ENCODE measurements at regions not wholly inside any gene's neighbourhood (a gene's known extent, or its start where the extent isn't known, plus 50 kb on each side); places are given as distances from the start of the nearest gene placed in this dataset.

- no peak for TF ChIP-seq POLR2A (IDR thresholded peaks at IDR 0.05)
- TF ChIP-seq, protein P1, sequence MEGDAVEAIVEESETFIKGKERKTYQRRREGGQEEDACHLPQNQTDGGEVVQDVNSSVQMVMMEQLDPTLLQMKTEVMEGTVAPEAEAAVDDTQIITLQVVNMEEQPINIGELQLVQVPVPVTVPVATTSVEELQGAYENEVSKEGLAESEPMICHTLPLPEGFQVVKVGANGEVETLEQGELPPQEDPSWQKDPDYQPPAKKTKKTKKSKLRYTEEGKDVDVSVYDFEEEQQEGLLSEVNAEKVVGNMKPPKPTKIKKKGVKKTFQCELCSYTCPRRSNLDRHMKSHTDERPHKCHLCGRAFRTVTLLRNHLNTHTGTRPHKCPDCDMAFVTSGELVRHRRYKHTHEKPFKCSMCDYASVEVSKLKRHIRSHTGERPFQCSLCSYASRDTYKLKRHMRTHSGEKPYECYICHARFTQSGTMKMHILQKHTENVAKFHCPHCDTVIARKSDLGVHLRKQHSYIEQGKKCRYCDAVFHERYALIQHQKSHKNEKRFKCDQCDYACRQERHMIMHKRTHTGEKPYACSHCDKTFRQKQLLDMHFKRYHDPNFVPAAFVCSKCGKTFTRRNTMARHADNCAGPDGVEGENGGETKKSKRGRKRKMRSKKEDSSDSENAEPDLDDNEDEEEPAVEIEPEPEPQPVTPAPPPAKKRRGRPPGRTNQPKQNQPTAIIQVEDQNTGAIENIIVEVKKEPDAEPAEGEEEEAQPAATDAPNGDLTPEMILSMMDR (IDR thresholded peaks at IDR 0.05): no peak
- WGBS, 4 donors: 76 to 82% (median 78%) methylated on average over 11 to 15 of the region's 15 CpGs
- Histone ChIP-seq H3K27me3 (no peaks in the 10 kb centered on the region), H3K36me3 (replicated peaks in 1 of 2) (no peaks in the 10 kb centered on the region), H3K4me3 (no peak overlapping the region), H3K27ac (no peak overlapping the region), H3K4me1 (replicated peaks in 1 of 2) (no peaks in the 10 kb centered on the region), H3K9me3 (replicated peaks in 1 of 3) (no peaks in the 10 kb centered on the region)
- intact Hi-C loops (cut with DNase I): no loop called here
- DNase-seq: no peak
Measured at GRCh38 chr2:121058852-121059558, 226.0 kb downstream of the TFCP2L1 start.

GRCh38 chr2:121059651-121060649 is 225.1 kb downstream of the TFCP2L1 start:
- intact Hi-C loops (cut with DNase I): no loop called here
- H3K36me3 ChIP-seq (replicated peaks in 1 of 2): no peaks in the 10 kb centered on the region
- TF ChIP-seq, protein P1 (IDR thresholded peaks at IDR 0.05): no peak
- no peak for TF ChIP-seq POLR2A (IDR thresholded peaks at IDR 0.05)
- H3K9me3 ChIP-seq (replicated peaks in 1 of 3): no peaks in the 10 kb centered on the region
- DNase-seq: no peak
- H3K4me3 ChIP-seq: no peak overlapping the region
- H3K27ac ChIP-seq: no peak overlapping the region
- WGBS, 4 donors: 81 to 92% (median 88%) methylated on average over 9 of the region's 9 CpGs
- H3K4me1 ChIP-seq (replicated peaks in 1 of 2): no peaks in the 10 kb centered on the region
- no peaks in the 10 kb centered on the region for H3K27me3 ChIP-seq

GRCh38 chr2:121061633-121062032 is 223.4 kb downstream of the TFCP2L1 start:
- Histone ChIP-seq H3K27me3 (no peaks in the 10 kb centered on the region), H3K27ac (no peak overlapping the region), H3K4me1 (replicated peaks in 1 of 2) (no peaks in the 10 kb centered on the region), H3K4me3 (no peak overlapping the region), H3K9me3 (replicated peaks in 1 of 3) (no peaks in the 10 kb centered on the region), H3K36me3 (replicated peaks in 1 of 2) (no peaks in the 10 kb centered on the region)
- TF ChIP-seq, protein P1 (IDR thresholded peaks at IDR 0.05): no peak
- TF ChIP-seq POLR2A (IDR thresholded peaks at IDR 0.05): no peak
- DNase-seq: no peak
- WGBS, 4 donors: 70 to 86% (median 77%) methylated on average over 9 of the region's 9 CpGs
- intact Hi-C loops (cut with DNase I): no loop called here

DNA sequence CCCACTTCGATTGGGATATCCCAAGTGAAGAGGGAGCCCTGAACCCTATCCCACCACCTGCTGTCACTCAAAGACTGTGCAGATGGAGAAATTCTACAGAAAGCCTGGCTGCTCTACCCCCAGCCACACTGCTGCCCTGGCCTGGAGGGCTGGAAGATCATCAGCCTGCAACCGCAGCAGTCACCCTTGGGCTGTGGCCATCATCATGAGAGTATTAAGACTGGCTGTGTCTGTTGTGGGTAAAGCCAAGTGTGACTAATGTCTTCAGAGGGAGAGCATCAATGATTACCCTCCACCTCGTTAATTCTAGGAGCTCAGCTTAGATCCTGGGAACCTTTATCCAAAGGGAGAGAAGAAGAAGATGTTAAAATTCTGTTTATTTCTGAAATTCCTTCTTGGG is 221.5 kb downstream of the TFCP2L1 start:
- WGBS, 4 donors: 80 to 93% (median 83%) methylated on average over 3 of the region's 3 CpGs
- intact Hi-C loops (cut with DNase I): no loop called here
- H3K36me3 ChIP-seq (replicated peaks in 1 of 2): no peaks in the 10 kb centered on the region
- no peaks in the 10 kb centered on the region for H3K4me1 ChIP-seq (replicated peaks in 1 of 2)
- H3K27ac ChIP-seq: no peak overlapping the region
- DNase-seq: no peak
- TF ChIP-seq, protein P1 (IDR thresholded peaks at IDR 0.05): no peak
- TF ChIP-seq POLR2A (IDR thresholded peaks at IDR 0.05): no peak
- H3K27me3 ChIP-seq: no peaks in the 10 kb centered on the region
- no peak overlapping the region for H3K4me3 ChIP-seq
- H3K9me3 ChIP-seq (replicated peaks in 1 of 3): no peaks in the 10 kb centered on the region
